AG04449 (cell line): ENCODE measurements at regions not wholly inside any gene's neighbourhood (a gene's known extent, or its start where the extent isn't known, plus 50 kb on each side); places are given as distances from the start of the nearest gene placed in this dataset.
"Not testable (repeated sequence)": the region's sequence is repeated elsewhere in the genome, so short reads cannot be mapped to it uniquely, and the experiment has no call there.

Experiments
- CTCF ChIA-PET: fragments of 350-600 bp; formaldehyde crosslinking; extraction: SDS; loops from one replicate; lab custom pipeline; 2021; ENCODE audit warnings: antibody characterized with exemption; lab: Yijun Ruan, JAX
- POLR2A ChIA-PET: fragments of 400-600, 350-600 bp; formaldehyde crosslinking; extraction: SDS; loops from one replicate; lab custom pipeline; 2020; ENCODE audit warnings: antibody characterized with exemption, inconsistent platforms; lab: Yijun Ruan, JAX
- DNase-seq: peaks from one replicate; pipeline ENCODE4 v3.0.0-alpha.2; 2010; ENCODE audit warnings: low read depth, low spot score
- H3K4me3 ChIP-seq: 2 replicates; pipeline ENCODE4 v1.5.1; 2011; ENCODE audit warnings: low read depth, mild to moderate bottlenecking, control low read depth, low read length
- CTCF ChIP-seq: IDR thresholded peaks from one replicate; pipeline ENCODE4 v1.5.1; 2011; ENCODE audit warnings: mild to moderate bottlenecking, moderate library complexity, low read length, control low read depth, inconsistent platforms; ENCODE audit not compliant: insufficient read depth; ENCODE audit errors: missing control alignments

GRCh38 chr2:172305066-172305465 lies 122.3 kb upstream of the ITGA6 start:
- POLR2A ChIA-PET, result no interaction called here
- DNase-seq, result no peak
- H3K4me3 ChIP-seq, result no peak overlapping the region
- TF ChIP-seq CTCF, result no peak
- CTCF ChIA-PET, result interaction anchor here (2.5 kb wide), 1 partner anchor 9 kb away, joined by 8 read pairs; no protein-coding TSS in a partner anchor

GRCh38 chr2:172307800-172308199 lies 119.6 kb upstream of the ITGA6 start:
- TF ChIP-seq CTCF, result no peak
- POLR2A ChIA-PET, result no interaction called here
- no peak overlapping the region for H3K4me3 ChIP-seq
- DNase-seq, result no peak
- CTCF ChIA-PET, result interaction anchor here (1.3 kb wide), 2 partner anchors 17 to 152 kb away, joined by 3 read pairs; no protein-coding TSS in a partner anchor

- no peak overlapping the region for H3K4me3 ChIP-seq
- CTCF ChIA-PET, result no interaction called here
- DNase-seq, result no peak
- POLR2A ChIA-PET, result no interaction called here
- TF ChIP-seq CTCF, result no peak
These were observed 119.0 kb upstream of the ITGA6 start for GRCh38 chr2:172308253-172308935.

GRCh38 chr2:172311921-172312345 lies 115.5 kb upstream of the ITGA6 start:
- ChIA-PET POLR2A (no interaction called here), CTCF (no interaction called here)
- no peak for DNase-seq
- no peak for TF ChIP-seq CTCF
- no peak overlapping the region for H3K4me3 ChIP-seq

- CTCF ChIA-PET, result interaction anchor here (1.0 to 1.6 kb wide), 4 partner anchors 9 to 148 kb away, joined by 3 to 8 read pairs (median 4); no protein-coding TSS in a partner anchor
- POLR2A ChIA-PET, result no interaction called here
These were observed 113.6 kb upstream of the ITGA6 start for GRCh38 chr2:172313715-172314341.

GRCh38 chr2:172315070-172315469 lies 112.3 kb upstream of the ITGA6 start:
- CTCF ChIA-PET, POLR2A ChIA-PET, DNase-seq, H3K4me3 ChIP-seq: not testable (repeated sequence)

More at GRCh38 chr2:172313715-172314341, 113.6 kb upstream of the ITGA6 start:
- DNase-seq, result no peak
- no peak overlapping the region for H3K4me3 ChIP-seq
- TF ChIP-seq CTCF, result no peak
